ENCODE measurements at regions not wholly inside any gene's neighbourhood (a gene's known extent, or its start where the extent isn't known, plus 50 kb on each side); places are given as distances from the start of the nearest gene placed in this dataset.

DNA sequence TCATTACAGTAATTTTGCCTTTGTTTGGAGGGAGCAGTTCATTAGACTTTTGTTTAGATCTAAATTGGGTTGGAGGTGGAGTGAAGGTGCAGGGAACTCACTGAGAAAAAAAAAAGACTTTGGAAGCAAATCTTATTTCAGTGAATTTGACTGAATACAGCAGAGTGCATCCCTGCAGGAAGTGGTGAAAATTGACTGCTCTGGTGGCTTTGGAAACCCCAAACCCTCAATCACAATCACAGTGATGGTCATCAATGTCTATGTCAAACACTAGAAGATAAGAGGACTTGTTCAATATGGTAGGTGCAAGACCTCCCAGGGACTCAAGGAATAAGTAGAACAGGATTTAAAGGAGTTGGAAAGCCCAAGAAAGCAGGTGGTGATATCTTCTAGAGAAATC lies 76.0 kb upstream of the RASA1 start (continued):
- TF ChIP-seq, protein P1, sequence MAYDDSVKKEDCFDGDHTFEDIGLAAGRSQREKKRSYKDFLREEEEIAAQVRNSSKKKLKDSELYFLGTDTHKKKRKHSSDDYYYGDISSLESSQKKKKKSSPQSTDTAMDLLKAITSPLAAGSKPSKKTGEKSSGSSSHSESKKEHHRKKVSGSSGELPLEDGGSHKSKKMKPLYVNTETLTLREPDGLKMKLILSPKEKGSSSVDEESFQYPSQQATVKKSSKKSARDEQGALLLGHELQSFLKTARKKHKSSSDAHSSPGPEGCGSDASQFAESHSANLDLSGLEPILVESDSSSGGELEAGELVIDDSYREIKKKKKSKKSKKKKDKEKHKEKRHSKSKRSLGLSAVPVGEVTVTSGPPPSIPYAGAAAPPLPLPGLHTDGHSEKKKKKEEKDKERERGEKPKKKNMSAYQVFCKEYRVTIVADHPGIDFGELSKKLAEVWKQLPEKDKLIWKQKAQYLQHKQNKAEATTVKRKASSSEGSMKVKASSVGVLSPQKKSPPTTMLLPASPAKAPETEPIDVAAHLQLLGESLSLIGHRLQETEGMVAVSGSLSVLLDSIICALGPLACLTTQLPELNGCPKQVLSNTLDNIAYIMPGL (CRISPR knock-in tag; IDR thresholded peaks at IDR 0.05; ENCODE audit: borderline replicate concordance) = no peak
- no peak for TF ChIP-seq EHMT2 (IDR thresholded peaks at IDR 0.05; ENCODE audit: low read depth)

- CTCF ChIA-PET = no interaction called here
- Histone ChIP-seq H3K9me3 (no peaks in the 10 kb centered on the region), H3K4me2 (no peak overlapping the region), H3K27ac (no peak overlapping the region), H3K4me1 (no peaks in the 10 kb centered on the region), H3K4me3 (no peak overlapping the region)
- TF ChIP-seq TP53 (CRISPR knock-in tag; IDR thresholded peaks at IDR 0.05) = no peak
- TF ChIP-seq FOXS1 (CRISPR knock-in tag; IDR thresholded peaks at IDR 0.05) = no peak
- no peak for TF ChIP-seq HEYL (CRISPR knock-in tag; IDR thresholded peaks at IDR 0.05)
- no peak for TF ChIP-seq HOXB13 (CRISPR knock-in tag; IDR thresholded peaks at IDR 0.05; ENCODE audit: low read depth)
- TF ChIP-seq, protein P2, sequence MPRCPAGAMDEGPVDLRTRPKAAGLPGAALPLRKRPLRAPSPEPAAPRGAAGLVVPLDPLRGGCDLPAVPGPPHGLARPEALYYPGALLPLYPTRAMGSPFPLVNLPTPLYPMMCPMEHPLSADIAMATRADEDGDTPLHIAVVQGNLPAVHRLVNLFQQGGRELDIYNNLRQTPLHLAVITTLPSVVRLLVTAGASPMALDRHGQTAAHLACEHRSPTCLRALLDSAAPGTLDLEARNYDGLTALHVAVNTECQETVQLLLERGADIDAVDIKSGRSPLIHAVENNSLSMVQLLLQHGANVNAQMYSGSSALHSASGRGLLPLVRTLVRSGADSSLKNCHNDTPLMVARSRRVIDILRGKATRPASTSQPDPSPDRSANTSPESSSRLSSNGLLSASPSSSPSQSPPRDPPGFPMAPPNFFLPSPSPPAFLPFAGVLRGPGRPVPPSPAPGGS (IDR thresholded peaks at IDR 0.05) = no peak
- TF ChIP-seq EHF (CRISPR knock-in tag; IDR thresholded peaks at IDR 0.05) = no peak
- TF ChIP-seq ZFP36 (IDR thresholded peaks at IDR 0.05; ENCODE audit: borderline replicate concordance, partially characterized antibody) = no peak
- TF ChIP-seq HDAC2 (IDR thresholded peaks at IDR 0.05) = no peak
- no peak for TF ChIP-seq POLR2A (IDR thresholded peaks at IDR 0.05; ENCODE audit: low read length)
- TF ChIP-seq REST (IDR thresholded peaks at IDR 0.05) = no peak
- POLR2A ChIA-PET = interaction anchor here (2.0 kb wide), 1 partner anchor 73 kb away, joined by 6 read pairs; the partner anchor contains the start of gene RASA1
- ATAC-seq (no peak), DNase-seq (ENCODE audit: low read depth in 1 of 2, low spot score in 1 of 2) (no peak), FAIRE-seq (no peak)
- 40% methylated on average over 4 of the region's 4 CpGs for WGBS (ENCODE audit: missing lambda C conversion rate)
Measured at GRCh38 chr5:87195104-87195591, 72.5 kb upstream of the RASA1 start.

- DNase-seq (ENCODE audit: low read depth in 1 of 2, low spot score in 1 of 2) (no peak), ATAC-seq (no peak), FAIRE-seq (no peak)
- Histone ChIP-seq H3K4me2 (no peak overlapping the region), H3K9me3 (no peaks in the 10 kb centered on the region), H3K4me3 (no peak overlapping the region), H3K4me1 (no peaks in the 10 kb centered on the region), H3K27ac (no peak overlapping the region)
- POLR2A ChIA-PET = interaction anchor here (2.0 kb wide), 1 partner anchor 72 kb away, joined by 6 read pairs; the partner anchor contains the start of gene RASA1
- CTCF ChIA-PET = interaction anchor here (0.8 kb wide), 1 partner anchor 39 kb away, joined by 3 read pairs; no protein-coding TSS in a partner anchor
- TF ChIP-seq MAFK (IDR thresholded peaks at IDR 0.05; ENCODE audit: partially characterized antibody) (no peak), CBX2 (IDR thresholded peaks at IDR 0.05; ENCODE audit: borderline replicate concordance, low read depth) (no peak), KDM1A (IDR thresholded peaks at IDR 0.05; ENCODE audit: low read depth) (no peak), HOXB5 (CRISPR knock-in tag; IDR thresholded peaks at IDR 0.05) (no peak), ZC3H11A (IDR thresholded peaks at IDR 0.05) (no peak), HDAC2 (IDR thresholded peaks at IDR 0.05) (no peak)
- TF ChIP-seq, protein P3, sequence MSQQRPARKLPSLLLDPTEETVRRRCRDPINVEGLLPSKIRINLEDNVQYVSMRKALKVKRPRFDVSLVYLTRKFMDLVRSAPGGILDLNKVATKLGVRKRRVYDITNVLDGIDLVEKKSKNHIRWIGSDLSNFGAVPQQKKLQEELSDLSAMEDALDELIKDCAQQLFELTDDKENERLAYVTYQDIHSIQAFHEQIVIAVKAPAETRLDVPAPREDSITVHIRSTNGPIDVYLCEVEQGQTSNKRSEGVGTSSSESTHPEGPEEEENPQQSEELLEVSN (IDR thresholded peaks at IDR 0.05; ENCODE audit: borderline replicate concordance, low read depth) = no peak
- TF ChIP-seq, protein P4, sequence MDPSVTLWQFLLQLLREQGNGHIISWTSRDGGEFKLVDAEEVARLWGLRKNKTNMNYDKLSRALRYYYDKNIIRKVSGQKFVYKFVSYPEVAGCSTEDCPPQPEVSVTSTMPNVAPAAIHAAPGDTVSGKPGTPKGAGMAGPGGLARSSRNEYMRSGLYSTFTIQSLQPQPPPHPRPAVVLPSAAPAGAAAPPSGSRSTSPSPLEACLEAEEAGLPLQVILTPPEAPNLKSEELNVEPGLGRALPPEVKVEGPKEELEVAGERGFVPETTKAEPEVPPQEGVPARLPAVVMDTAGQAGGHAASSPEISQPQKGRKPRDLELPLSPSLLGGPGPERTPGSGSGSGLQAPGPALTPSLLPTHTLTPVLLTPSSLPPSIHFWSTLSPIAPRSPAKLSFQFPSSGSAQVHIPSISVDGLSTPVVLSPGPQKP (IDR thresholded peaks at IDR 0.05; ENCODE audit: low read depth, low read length) = no peak
- 60% methylated on average over 3 of the region's 3 CpGs for WGBS (ENCODE audit: missing lambda C conversion rate)
Measured at GRCh38 chr5:87195616-87196015, 72.1 kb upstream of the RASA1 start.
